Cardiac muscle cell (in vitro differentiated cells and primary cell): ENCODE measurements at regions not wholly inside any gene's neighbourhood (a gene's known extent, or its start where the extent isn't known, plus 50 kb on each side); places are given as distances from the start of the nearest gene placed in this dataset.

Source experiments
- DNase-seq, 2 donors: peaks; one replicate each; pipeline versions ENCODE4 v3.0.0 to v3.0.0-alpha.2; 2010 to 2017; ENCODE audit warnings: low read depth in 1 of 2, low spot score in 1 of 2
- H3K27ac ChIP-seq: fragments of 200-600 bp; sonication (generic); 2 replicates; pipeline ENCODE4 v1.5.1; 2016
- H3K27me3 ChIP-seq: fragments of 200-600 bp; sonication (generic); 2 replicates; pipeline ENCODE4 v1.6.0; 2016; ENCODE audit warnings: control low read depth
- H3K36me3 ChIP-seq: fragments of 200-600 bp; sonication (generic); 2 replicates; pipeline ENCODE4 v1.5.1; 2016; ENCODE audit warnings: control low read depth
- H3K4me1 ChIP-seq: fragments of 200-600 bp; sonication (generic); 2 replicates; pipeline ENCODE4 v1.8.1; 2017; ENCODE audit warnings: low read depth, mild to moderate bottlenecking, mixed run types
- H3K4me3 ChIP-seq: fragments of 200-600 bp; sonication (generic); 2 replicates; pipeline ENCODE4 v1.5.1; 2016; ENCODE audit warnings: mild to moderate bottlenecking
- H3K9me3 ChIP-seq: fragments of 200-600 bp; sonication (generic); 2 replicates; pipeline ENCODE4 v1.5.1; 2017; ENCODE audit warnings: low read depth, mild to moderate bottlenecking, control low read depth
- CTCF ChIP-seq: IDR thresholded peaks from 2 replicates; pipeline ENCODE4 v1.5.1; 2012; ENCODE audit warnings: low read depth, mild to moderate bottlenecking, low read length

GRCh38 chr12:85390266-85390665, 110.2 kb downstream of the ALX1 start:
- no peak overlapping the region for H3K27ac ChIP-seq
- no peak for TF ChIP-seq CTCF
- no peaks in the 10 kb centered on the region for H3K9me3 ChIP-seq
- DNase-seq: no peak
- H3K4me1 ChIP-seq: no peaks in the 10 kb centered on the region
- H3K4me3 ChIP-seq: no peak overlapping the region
- H3K27me3 ChIP-seq: no peaks in the 10 kb centered on the region
- H3K36me3 ChIP-seq: no peaks in the 10 kb centered on the region

- Histone ChIP-seq H3K27me3 (no peaks in the 10 kb centered on the region), H3K36me3 (no peaks in the 10 kb centered on the region), H3K4me1 (no peaks in the 10 kb centered on the region), H3K27ac (no peak overlapping the region), H3K4me3 (no peak overlapping the region), H3K9me3 (no peaks in the 10 kb centered on the region)
- no peak for DNase-seq
- no peak for TF ChIP-seq CTCF
Measured at GRCh38 chr12:85392508-85392907, 112.5 kb downstream of the ALX1 start.

GRCh38 chr12:85393606-85394005, 113.6 kb downstream of the ALX1 start:
- no peaks in the 10 kb centered on the region for H3K27me3 ChIP-seq
- TF ChIP-seq CTCF: no peak

GRCh38 chr12:85394065-85394464, 114.0 kb downstream of the ALX1 start:
- Histone ChIP-seq H3K27ac (no peak overlapping the region), H3K27me3 (no peaks in the 10 kb centered on the region), H3K4me1 (no peaks in the 10 kb centered on the region), H3K9me3 (no peaks in the 10 kb centered on the region), H3K36me3 (no peaks in the 10 kb centered on the region), H3K4me3 (no peak overlapping the region)
- DNase-seq: no peak
- TF ChIP-seq CTCF: no peak

More at GRCh38 chr12:85393606-85394005, 113.6 kb downstream of the ALX1 start:
- H3K4me1 ChIP-seq: no peaks in the 10 kb centered on the region
- no peak overlapping the region for H3K4me3 ChIP-seq
- no peaks in the 10 kb centered on the region for H3K9me3 ChIP-seq
- no peak for DNase-seq
- H3K27ac ChIP-seq: no peak overlapping the region
- no peaks in the 10 kb centered on the region for H3K36me3 ChIP-seq

GRCh38 chr12:85394809-85395208, 114.8 kb downstream of the ALX1 start:
- Histone ChIP-seq H3K4me3 (no peak overlapping the region), H3K9me3 (no peaks in the 10 kb centered on the region), H3K36me3 (no peaks in the 10 kb centered on the region), H3K4me1 (no peaks in the 10 kb centered on the region), H3K27ac (no peak overlapping the region), H3K27me3 (no peaks in the 10 kb centered on the region)
- no peak for DNase-seq
- no peak for TF ChIP-seq CTCF

- Histone ChIP-seq H3K4me1 (no peaks in the 10 kb centered on the region), H3K27me3 (no peaks in the 10 kb centered on the region), H3K4me3 (no peak overlapping the region), H3K36me3 (no peaks in the 10 kb centered on the region), H3K9me3 (no peaks in the 10 kb centered on the region), H3K27ac (no peak overlapping the region)
- TF ChIP-seq CTCF: no peak
- no peak for DNase-seq
Measured at GRCh38 chr12:85405262-85405661, 125.2 kb downstream of the ALX1 start.
